IMR-90 (cell line): ENCODE measurements at regions not wholly inside any gene's neighbourhood (a gene's known extent, or its start where the extent isn't known, plus 50 kb on each side); places are given as distances from the start of the nearest gene placed in this dataset.
A peak's percentile ranks its signal among the peaks of the same experiment; 100 is the strongest.

Source experiments
- ATAC-seq: fragments of 200-7000 bp; cut with Tn5 transposase; 2 replicates; pipeline ENCODE4 v1.9.1; 2020; ENCODE audit warnings: low read depth, mild to moderate bottlenecking, moderate library complexity
- BruUV-seq: library from RNA; stranded (reverse); fragments of 400-500 nt; replicated peaks from 2 replicates; lab custom pipeline; 2021; lab: Mats Ljungman, UMichigan
- CTCF ChIA-PET: fragments of 300-600 bp; formaldehyde crosslinking; extraction: SDS; loops from one replicate; lab custom pipeline; 2021; ENCODE audit warnings: antibody characterized with exemption; lab: Yijun Ruan, JAX
- POLR2A ChIA-PET: fragments of 300-600 bp; sonication (Branson Sonifier 250); formaldehyde crosslinking; loops from one replicate; lab custom pipeline; 2022; ENCODE audit warnings: antibody characterized with exemption; ENCODE audit not compliant: unreplicated experiment; lab: Charles Lee
- DNase-seq: peaks from one replicate; pipeline ENCODE4 v3.0.0; 2013
- H2AFZ ChIP-seq: replicated peaks from 2 replicates; pipeline ENCODE3; 2013; ENCODE audit warnings: low read length, mild to moderate bottlenecking; ENCODE audit not compliant: poor library complexity
- H2AK5ac ChIP-seq: 2 replicates; pipeline ENCODE4 v1.6.1; 2013; ENCODE audit warnings: low read depth, low read length, inconsistent platforms
- H2AK9ac ChIP-seq: replicated peaks from 2 replicates; pipeline ENCODE3; 2013; ENCODE audit warnings: mild to moderate bottlenecking, low read depth, low read length, moderate library complexity; ENCODE audit not compliant: poor library complexity
- H2BK120ac ChIP-seq: 2 replicates; pipeline ENCODE4 v1.6.1; 2013; ENCODE audit warnings: low read depth, low read length, inconsistent platforms
- H2BK15ac ChIP-seq: 3 replicates; pipeline ENCODE4 v1.6.1; 2013; ENCODE audit warnings: low read depth, low read length, inconsistent platforms
- H2BK20ac ChIP-seq: 2 replicates; pipeline ENCODE4 v1.6.1; 2013; ENCODE audit warnings: low read depth, mild to moderate bottlenecking, inconsistent platforms, low read length, moderate library complexity
- H2BK5ac ChIP-seq: 2 replicates; pipeline ENCODE4 v1.6.1; 2013; ENCODE audit warnings: mild to moderate bottlenecking, low read depth, low read length, inconsistent platforms; ENCODE audit not compliant: poor library complexity, severe bottlenecking
- H3K14ac ChIP-seq: replicated peaks from 2 replicates; pipeline ENCODE4 v1.6.1; 2013; ENCODE audit warnings: low read depth, low read length, inconsistent platforms
- H3K18ac ChIP-seq: 2 replicates; pipeline ENCODE4 v1.6.1; 2013; ENCODE audit warnings: low read depth, low read length, control low read depth
- H3K23ac ChIP-seq: 2 replicates; pipeline ENCODE4 v1.6.1; 2013; ENCODE audit warnings: low read depth, low read length, inconsistent platforms
- H3K27ac ChIP-seq: 2 replicates; pipeline ENCODE4 v1.5.1; 2013; ENCODE audit warnings: mild to moderate bottlenecking, control low read depth, low read length; ENCODE audit not compliant: insufficient read depth
- H3K27me3 ChIP-seq: 2 replicates; pipeline ENCODE4 v1.6.1; 2013; ENCODE audit warnings: low read length; ENCODE audit not compliant: control insufficient read depth, insufficient read depth
- H3K36me3 ChIP-seq: 2 replicates; pipeline ENCODE4 v1.6.1; 2013; ENCODE audit warnings: low read length, mixed read lengths; ENCODE audit not compliant: control insufficient read depth, insufficient read depth
- H3K4ac ChIP-seq: 2 replicates; pipeline ENCODE4 v1.6.1; 2013; ENCODE audit warnings: low read depth, low read length, inconsistent platforms
- H3K4me1 ChIP-seq: 2 replicates; pipeline ENCODE4 v1.6.1; 2013; ENCODE audit warnings: low read length, mixed read lengths; ENCODE audit not compliant: control insufficient read depth, insufficient read depth
- H3K4me2 ChIP-seq: 2 replicates; pipeline ENCODE4 v1.6.1; 2013; ENCODE audit warnings: low read depth, mild to moderate bottlenecking, control low read depth, low read length, moderate library complexity
- H3K4me3 ChIP-seq: 2 replicates; pipeline ENCODE4 v1.5.1; 2013; ENCODE audit warnings: low read depth, mild to moderate bottlenecking, control low read depth, low read length, moderate library complexity; ENCODE audit not compliant: insufficient read depth
- H3K56ac ChIP-seq: 2 replicates; pipeline ENCODE4 v1.6.1; 2013; ENCODE audit warnings: low read length, inconsistent platforms; ENCODE audit not compliant: insufficient read depth; ENCODE audit errors: extremely low read depth
- H3K79me1 ChIP-seq, 2 experiments: 2 replicates each; pipeline ENCODE4 v1.6.1; 2013; ENCODE audit warnings: low read length in 2 of 2, inconsistent platforms in 1 of 2, low read depth in 1 of 2
- H3K9ac ChIP-seq: 2 replicates; pipeline ENCODE4 v1.6.1; 2013; ENCODE audit warnings: low read depth, low read length, control low read depth
- H3K9me1 ChIP-seq: 2 replicates; pipeline ENCODE4 v1.6.1; 2013; ENCODE audit warnings: low read length, inconsistent platforms; ENCODE audit not compliant: insufficient read depth
- H3K9me3 ChIP-seq: 2 replicates; pipeline ENCODE4 v1.6.1; 2013; ENCODE audit warnings: low read length; ENCODE audit not compliant: control insufficient read depth, insufficient read depth
- H4K20me1 ChIP-seq: 2 replicates; pipeline ENCODE4 v1.6.1; 2013; ENCODE audit warnings: low read length, inconsistent platforms; ENCODE audit not compliant: insufficient read depth
- H4K5ac ChIP-seq: 2 replicates; pipeline ENCODE4 v1.6.1; 2013; ENCODE audit warnings: mild to moderate bottlenecking, low read depth, low read length, control low read depth
- H4K8ac ChIP-seq, 2 experiments: 2 replicates each; pipeline ENCODE4 v1.6.1; 2013; ENCODE audit warnings: low read depth in 2 of 2, low read length in 2 of 2, control low read depth in 1 of 2, inconsistent platforms in 1 of 2
- H4K91ac ChIP-seq: 2 replicates; pipeline ENCODE4 v1.6.1; 2013; ENCODE audit warnings: low read depth, low read length, inconsistent platforms; ENCODE audit not compliant: insufficient read depth
- CEBPB ChIP-seq: IDR thresholded peaks from 2 replicates; pipeline ENCODE4 v1.6.1; 2012; ENCODE audit warnings: low read depth, low read length, improper control_type of control experiment
- CTCF ChIP-seq: conservative IDR thresholded peaks from 2 replicates; pipeline ENCODE4 v1.5.1; 2012; ENCODE audit warnings: mild to moderate bottlenecking, low read depth, low read length, improper control_type of control experiment
- NFE2L2 ChIP-seq: fragments of 150-350 bp; IDR thresholded peaks from 2 replicates; pipeline ENCODE4 v1.6.1; 2016; ENCODE audit warnings: low read depth, mild to moderate bottlenecking, low read length
- POLR2A ChIP-seq: IDR thresholded peaks from 2 replicates; pipeline ENCODE4 v1.6.1; 2012; ENCODE audit warnings: mild to moderate bottlenecking, low read depth, low read length
- WGBS, 2 experiments: methylation state at CpG; one replicate each; pipeline versions ENCODE4 v1.1.5 to v1.1.7; 2013; ENCODE audit warnings: missing lambda C conversion rate in 2 of 2; ENCODE audit not compliant: insufficient read length in 1 of 2; ENCODE audit errors: extremely low coverage in 2 of 2; 5-methylcytosine and 5-hydroxymethylcytosine counted together
- dilution Hi-C: fragments of 300-500 bp; cut with HindIII; formaldehyde crosslinking; loops from one replicate; pipeline ENCODE4 v1.14.3; 2018; ENCODE audit warnings: low sequenced_read_pairs; ENCODE audit not compliant: unreplicated experiment
- in situ Hi-C: fragments of 300-500 bp; cut with MboI; formaldehyde crosslinking; loops from 3 replicates; pipeline ENCODE4 v1.14.3; 2019; ENCODE audit warnings: low sequenced_read_pairs, inconsistent platforms, mixed read lengths
- intact Hi-C: fragments of 100-400 bp; cut with micrococcal nuclease; formaldehyde crosslinking; loops from 2 replicates; pipeline ENCODE4 v1.10.0; 2022

GRCh38 chr4:14059006-14059405, 431.5 kb upstream of the BOD1L1 start:
- CTCF ChIA-PET, result no interaction called here
- BruUV-seq, result no TSS peak
- H3K4me3 ChIP-seq, result no peak overlapping the region
- H2BK20ac ChIP-seq, result no peak overlapping the region
- H2AFZ ChIP-seq, result peak overlapping the region; percentile 44
- TF ChIP-seq POLR2A (no peak), CTCF (no peak), NFE2L2 (no peak), CEBPB (peak; percentile 31)
- no peak overlapping the region for H2BK5ac ChIP-seq
- POLR2A ChIA-PET, result no interaction called here
- no peaks in the 10 kb centered on the region for H3K9me1 ChIP-seq
- H3K27ac ChIP-seq, result no peak overlapping the region
- H3K36me3 ChIP-seq, result no peaks in the 10 kb centered on the region
- no peaks in the 10 kb centered on the region for H3K27me3 ChIP-seq
- H3K9ac ChIP-seq, result no peak overlapping the region
- H4K8ac ChIP-seq, result no peak overlapping the region
- peak; percentile 39 for DNase-seq
- no peak overlapping the region for H3K14ac ChIP-seq
- WGBS, 2 experiments, result 60% methylated on average over 1 of the region's 4 CpGs; no CpG with 5 or more reads in 1 of the 2 experiments
- H3K4me1 ChIP-seq, result no peaks in the 10 kb centered on the region; the same call in 1 of the 2 replicates
- H3K18ac ChIP-seq, result no peak overlapping the region
- no peak overlapping the region for H2BK120ac ChIP-seq
- no peak overlapping the region for H3K4ac ChIP-seq
- H3K23ac ChIP-seq, result no peak overlapping the region
- H2BK15ac ChIP-seq, result no peak overlapping the region
- peak; percentile 74 for ATAC-seq
- no peak overlapping the region for H4K5ac ChIP-seq
- no peaks in the 10 kb centered on the region for H3K79me1 ChIP-seq
- in situ Hi-C loops (no loop called here), intact Hi-C loops (no loop called here), dilution Hi-C loops (no loop called here)
- H3K56ac ChIP-seq, result no peak overlapping the region
- H4K20me1 ChIP-seq, result no peaks in the 10 kb centered on the region
- H3K9me3 ChIP-seq, result no peaks in the 10 kb centered on the region
- H3K4me2 ChIP-seq, result no peak overlapping the region
- no peak overlapping the region for H2AK9ac ChIP-seq
- H2AK5ac ChIP-seq, result no peak overlapping the region
- H4K91ac ChIP-seq, result no peak overlapping the region
